GM19467 (cell line): ENCODE measurements at regions not wholly inside any gene's neighbourhood (a gene's known extent, or its start where the extent isn't known, plus 50 kb on each side); places are given as distances from the start of the nearest gene placed in this dataset.
A peak's percentile ranks its signal among the peaks of the same experiment; 100 is the strongest.

Source experiments
- ATAC-seq: cut with Tn5 transposase; IDR thresholded peaks from one replicate; pipeline ENCODE4 v1.9.1; 2021; ENCODE audit warnings: mild to moderate bottlenecking, moderate library complexity; ENCODE audit not compliant: unreplicated experiment

GRCh38 chr18:5091741-5092140 lies 105.3 kb downstream of the AKAIN1 start:
- ATAC-seq = no peak

GRCh38 chr18:5075297-5075696 lies 121.8 kb downstream of the AKAIN1 start:
- ATAC-seq = no peak

- ATAC-seq = peak; percentile 81
Measured at GRCh38 chr18:5073026-5073944, 123.8 kb downstream of the AKAIN1 start.

GRCh38 chr18:5068851-5069250 lies 128.2 kb downstream of the AKAIN1 start:
- no peak for ATAC-seq

GRCh38 chr18:5066380-5066977 lies 130.6 kb downstream of the AKAIN1 start:
- ATAC-seq = no peak

GRCh38 chr18:5065615-5066014 lies 131.4 kb downstream of the AKAIN1 start:
- no peak for ATAC-seq

GRCh38 chr18:5064841-5065370 lies 132.2 kb downstream of the AKAIN1 start:
- no peak for ATAC-seq

- no peak for ATAC-seq
Measured at GRCh38 chr18:5061785-5062184, 135.3 kb downstream of the AKAIN1 start.

- ATAC-seq = no peak
Measured at GRCh38 chr18:5060543-5060942, 136.5 kb downstream of the AKAIN1 start.

GRCh38 chr18:5059696-5060032 lies 137.4 kb downstream of the AKAIN1 start:
- no peak for ATAC-seq

GRCh38 chr18:5058768-5059695 lies 138.0 kb downstream of the AKAIN1 start:
- ATAC-seq = no peak

- peak; percentile 74 for ATAC-seq
Measured at GRCh38 chr18:5057386-5058348, 139.4 kb downstream of the AKAIN1 start.

GRCh38 chr18:5052491-5052890 lies 144.6 kb downstream of the AKAIN1 start:
- ATAC-seq = no peak

- no peak for ATAC-seq
Measured at GRCh38 chr18:5051207-5051606, 145.8 kb downstream of the AKAIN1 start.

- ATAC-seq = no peak
Measured at GRCh38 chr18:5049124-5049523, 147.9 kb downstream of the AKAIN1 start.

- no peak for ATAC-seq
Measured at GRCh38 chr18:5040476-5040875, 156.6 kb downstream of the AKAIN1 start.

GRCh38 chr18:5036523-5036922 lies 160.5 kb downstream of the AKAIN1 start:
- no peak for ATAC-seq

GRCh38 chr18:5031216-5031615 lies 165.8 kb downstream of the AKAIN1 start:
- no peak for ATAC-seq

- no peak for ATAC-seq
Measured at GRCh38 chr18:5030636-5031035, 166.4 kb downstream of the AKAIN1 start.

GRCh38 chr18:5029592-5029991 lies 167.5 kb downstream of the AKAIN1 start:
- no peak for ATAC-seq
